Mucosa of descending colon (tissue), 3 donors: ENCODE measurements at regions not wholly inside any gene's neighbourhood (a gene's known extent, or its start where the extent isn't known, plus 50 kb on each side); places are given as distances from the start of the nearest gene placed in this dataset.

Source experiments
- ATAC-seq: fragments of 200-7000 bp; cut with Tn5 transposase; one replicate; pipeline ENCODE4 v1.9.1; 2020; ENCODE audit warnings: mild to moderate bottlenecking, moderate library complexity
- DNase-seq, 3 donors: peaks; one replicate each; pipeline ENCODE4 v3.0.0-alpha.2; 2020
- H3K36me3 ChIP-seq: fragments of 200-600 bp; one replicate; pipeline ENCODE4 v1.8.0; 2021; ENCODE audit warnings: low read depth, mild to moderate bottlenecking
- H3K4me1 ChIP-seq: fragments of 200-600 bp; one replicate; pipeline ENCODE4 v1.8.0; 2021; ENCODE audit warnings: low read depth, mild to moderate bottlenecking
- H3K4me3 ChIP-seq: fragments of 200-600 bp; one replicate; pipeline ENCODE4 v1.8.0; 2021; ENCODE audit warnings: mild to moderate bottlenecking
- H3K9me3 ChIP-seq: fragments of 200-600 bp; one replicate; pipeline ENCODE4 v1.8.0; 2021; ENCODE audit warnings: mild to moderate bottlenecking
- intact Hi-C, 2 donors: fragments of 100-400 bp; cut with DNase I in 1 of 2; cut with micrococcal nuclease in 1 of 2; formaldehyde crosslinking; loops; one replicate each; pipeline versions ENCODE4 v1.11.0 to v1.11.1; 2022; cut with DNase I, micrococcal nuclease
- TF ChIP-seq, protein P1 (sequence below): fragments of 200-600 bp; IDR thresholded peaks from one replicate; pipeline ENCODE4 v1.8.0; 2022; ENCODE audit warnings: antibody characterized with exemption, mild to moderate bottlenecking
- donor health status: DM: no; HTN: no; CAD: no; lungs with moderate emphysema.
- donor health status: DM: no; HTN: no; CAD: no.
- donor health status: DM: no; HTN: yes; CAD: no.

DNA sequence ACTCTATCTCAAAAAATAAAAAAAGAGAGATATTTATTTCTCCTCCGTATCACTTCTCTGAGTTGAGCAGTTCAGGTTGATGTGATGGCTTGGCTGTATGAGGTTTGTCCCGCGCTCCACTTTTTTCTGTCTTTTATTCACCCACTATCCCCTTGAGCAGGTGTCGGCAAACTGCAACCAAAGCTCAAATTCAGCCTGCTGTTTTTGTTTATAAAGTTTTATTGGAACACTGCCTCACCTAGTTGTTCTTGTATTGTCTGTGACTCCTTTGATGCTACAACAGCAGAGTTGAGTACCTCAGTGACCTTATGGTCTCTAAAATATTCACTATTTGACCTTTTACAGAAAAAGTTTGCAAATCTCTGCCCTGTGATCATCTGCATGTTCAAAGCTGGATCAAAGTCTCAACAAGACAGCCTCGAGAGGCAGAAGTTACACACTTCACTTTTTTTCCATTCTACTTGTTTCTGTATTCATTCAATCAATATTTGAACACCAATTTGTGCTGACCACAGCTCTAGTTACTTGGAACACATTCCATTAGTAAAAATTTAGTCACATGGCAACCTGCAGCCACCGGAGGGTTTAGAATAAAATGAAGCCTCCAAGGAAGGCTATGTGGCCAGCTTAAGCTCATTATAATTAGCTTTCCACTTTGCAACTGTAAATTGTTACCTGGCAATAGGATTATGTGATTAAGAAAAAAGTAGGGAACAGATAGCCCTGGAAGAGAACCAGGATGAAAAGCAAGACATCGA is 945.8 kb downstream of the KCNJ2 start:
- TF ChIP-seq, protein P1, sequence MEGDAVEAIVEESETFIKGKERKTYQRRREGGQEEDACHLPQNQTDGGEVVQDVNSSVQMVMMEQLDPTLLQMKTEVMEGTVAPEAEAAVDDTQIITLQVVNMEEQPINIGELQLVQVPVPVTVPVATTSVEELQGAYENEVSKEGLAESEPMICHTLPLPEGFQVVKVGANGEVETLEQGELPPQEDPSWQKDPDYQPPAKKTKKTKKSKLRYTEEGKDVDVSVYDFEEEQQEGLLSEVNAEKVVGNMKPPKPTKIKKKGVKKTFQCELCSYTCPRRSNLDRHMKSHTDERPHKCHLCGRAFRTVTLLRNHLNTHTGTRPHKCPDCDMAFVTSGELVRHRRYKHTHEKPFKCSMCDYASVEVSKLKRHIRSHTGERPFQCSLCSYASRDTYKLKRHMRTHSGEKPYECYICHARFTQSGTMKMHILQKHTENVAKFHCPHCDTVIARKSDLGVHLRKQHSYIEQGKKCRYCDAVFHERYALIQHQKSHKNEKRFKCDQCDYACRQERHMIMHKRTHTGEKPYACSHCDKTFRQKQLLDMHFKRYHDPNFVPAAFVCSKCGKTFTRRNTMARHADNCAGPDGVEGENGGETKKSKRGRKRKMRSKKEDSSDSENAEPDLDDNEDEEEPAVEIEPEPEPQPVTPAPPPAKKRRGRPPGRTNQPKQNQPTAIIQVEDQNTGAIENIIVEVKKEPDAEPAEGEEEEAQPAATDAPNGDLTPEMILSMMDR: no peak
- Histone ChIP-seq H3K4me1 (no peaks in the 10 kb centered on the region), H3K4me3 (no peak overlapping the region), H3K36me3 (no peaks in the 10 kb centered on the region), H3K9me3 (no peaks in the 10 kb centered on the region)
- intact Hi-C loops: no loop called here
- ATAC-seq (no peak), DNase-seq (no peak)

DNA sequence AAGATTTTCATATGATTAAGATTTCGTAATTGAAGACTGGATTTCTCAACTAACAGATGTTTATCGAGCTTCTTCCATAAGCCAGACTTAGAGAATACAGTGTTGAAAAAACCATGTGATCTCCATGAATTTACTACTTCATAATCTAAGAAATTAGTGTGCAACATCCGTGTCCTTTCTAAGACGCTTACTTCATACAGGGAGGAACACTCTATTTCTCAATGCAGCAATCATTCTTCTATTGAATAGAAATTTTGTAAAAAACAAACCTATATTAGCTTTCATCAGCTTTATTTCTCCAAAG is 946.3 kb downstream of the KCNJ2 start:
- DNase-seq (no peak), ATAC-seq (no peak)
- Histone ChIP-seq H3K4me1 (no peaks in the 10 kb centered on the region), H3K4me3 (no peak overlapping the region), H3K36me3 (no peaks in the 10 kb centered on the region), H3K9me3 (no peaks in the 10 kb centered on the region)
- intact Hi-C loops: no loop called here
- TF ChIP-seq, protein P1: no peak

DNA sequence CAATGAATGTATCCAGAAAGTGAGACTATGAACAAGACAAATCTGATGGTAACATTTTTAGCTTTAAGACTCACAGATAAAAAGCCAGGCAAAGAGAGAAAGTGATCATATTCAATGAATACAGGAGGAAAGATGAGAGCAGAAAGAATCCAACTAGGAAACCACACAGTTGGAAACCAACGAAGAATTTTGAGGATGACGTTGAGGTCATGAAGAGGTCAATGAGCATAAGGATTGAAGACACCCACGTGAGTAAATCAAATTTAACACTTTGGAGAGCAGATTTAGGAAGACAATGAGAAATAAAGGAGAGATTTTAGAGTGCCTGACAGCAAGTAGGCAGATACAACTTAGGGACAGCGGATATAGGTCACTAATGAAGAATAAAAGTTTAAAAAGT is 948.1 kb downstream of the KCNJ2 start:
- TF ChIP-seq, protein P1: no peak
- intact Hi-C loops: no loop called here
- ATAC-seq: no peak
- H3K4me3 ChIP-seq: no peak overlapping the region
- H3K4me1 ChIP-seq: no peaks in the 10 kb centered on the region
- H3K36me3 ChIP-seq: no peaks in the 10 kb centered on the region
- DNase-seq: no peak
- no peaks in the 10 kb centered on the region for H3K9me3 ChIP-seq

DNA sequence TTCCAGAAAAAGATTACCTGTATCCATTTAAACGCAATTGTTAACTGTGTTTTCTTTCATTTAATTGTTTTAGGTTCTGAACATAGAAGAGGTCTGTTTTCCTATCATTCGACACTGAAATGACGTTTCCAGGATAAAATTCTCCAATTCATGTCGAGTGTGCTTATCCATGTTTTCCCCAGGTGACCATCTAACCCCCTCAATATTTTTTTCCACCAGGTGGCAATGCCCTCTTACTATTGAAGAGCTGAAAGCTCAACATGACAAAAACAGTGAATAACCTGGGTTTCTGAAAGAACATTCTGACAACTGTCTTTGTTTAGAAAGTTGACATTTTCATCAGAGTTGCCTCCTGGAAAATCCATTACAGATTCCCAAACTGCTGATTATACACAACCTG is 948.7 kb downstream of the KCNJ2 start:
- TF ChIP-seq, protein P1: no peak
- no peaks in the 10 kb centered on the region for H3K9me3 ChIP-seq
- H3K4me1 ChIP-seq: no peaks in the 10 kb centered on the region
- DNase-seq: peak in 1 of 3 donors; percentile 46
- no peak for ATAC-seq
- no peaks in the 10 kb centered on the region for H3K36me3 ChIP-seq
- intact Hi-C loops: no loop called here
- no peak overlapping the region for H3K4me3 ChIP-seq

DNA sequence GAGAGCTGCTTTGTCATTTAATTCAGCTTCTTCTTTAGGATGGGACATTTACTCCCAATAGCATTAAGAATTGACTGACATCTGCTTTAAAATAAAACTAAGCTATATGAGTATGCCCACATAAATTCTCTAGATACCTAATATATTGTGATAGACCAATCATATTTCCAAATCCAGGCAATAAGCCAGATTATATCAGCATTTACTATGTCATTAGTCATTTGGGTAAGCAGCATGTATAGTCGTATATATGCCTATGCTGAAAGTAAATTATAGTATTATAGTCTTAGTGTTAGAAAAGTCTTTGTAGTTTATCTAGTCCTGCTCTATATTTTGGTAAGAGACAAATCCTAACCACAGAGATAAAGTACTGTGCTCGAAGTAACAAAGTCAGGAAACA is 958.1 kb downstream of the KCNJ2 start:
- Histone ChIP-seq H3K36me3 (no peaks in the 10 kb centered on the region), H3K4me3 (no peak overlapping the region), H3K4me1 (no peaks in the 10 kb centered on the region), H3K9me3 (no peaks in the 10 kb centered on the region)
- ATAC-seq: no peak
- intact Hi-C loops: no loop called here
- DNase-seq: no peak
- TF ChIP-seq, protein P1: no peak

DNA sequence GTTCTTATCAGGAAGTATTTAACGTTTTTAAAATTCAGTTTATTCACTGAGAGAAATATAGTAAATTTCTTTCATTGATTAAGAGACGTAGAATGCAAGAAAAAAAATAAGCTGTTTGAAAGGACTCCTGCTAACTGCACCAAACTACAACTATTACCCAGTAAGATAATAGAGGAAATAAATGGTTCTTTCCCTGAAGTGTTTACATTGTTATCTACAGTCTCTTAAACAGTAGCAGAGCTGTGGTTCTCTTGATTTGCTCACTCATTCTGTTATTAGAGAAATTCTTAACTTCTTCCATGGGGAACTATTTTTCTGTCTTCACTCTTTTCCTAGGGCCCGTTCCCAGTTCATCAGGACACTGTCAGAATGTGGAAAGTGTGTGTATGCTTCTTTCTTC is 973.0 kb downstream of the KCNJ2 start:
- intact Hi-C loops: no loop called here
- Histone ChIP-seq H3K4me1 (no peaks in the 10 kb centered on the region), H3K4me3 (no peak overlapping the region), H3K36me3 (no peaks in the 10 kb centered on the region), H3K9me3 (no peaks in the 10 kb centered on the region)
- DNase-seq (no peak), ATAC-seq (no peak)
- TF ChIP-seq, protein P1: no peak
